OCI-LY3 (cell line): ENCODE measurements at regions not wholly inside any gene's neighbourhood (a gene's known extent, or its start where the extent isn't known, plus 50 kb on each side); places are given as distances from the start of the nearest gene placed in this dataset.

ENCODE experiments used
- H2AFZ ChIP-seq: fragments of 200-600, 300-600 bp; shearing (Covaris generic); 2 replicates; pipeline ENCODE4 v1.6.0; 2014; ENCODE audit warnings: antibody characterized with exemption, low read depth, low read length
- H3K27ac ChIP-seq: fragments of 200-600, 300-600 bp; sonication (generic); 2 replicates; pipeline ENCODE4 v1.5.1; 2014; ENCODE audit warnings: mild to moderate bottlenecking, low read length, moderate library complexity, mixed read lengths
- H3K27me3 ChIP-seq: fragments of 200-600, 300-600 bp; sonication (generic); 2 replicates; pipeline ENCODE4 v1.6.1; 2014; ENCODE audit warnings: low read depth, low read length, mixed read lengths
- H3K36me3 ChIP-seq: fragments of 200-600, 300-600 bp; sonication (generic); replicated peaks from 2 replicates; pipeline ENCODE3; 2014; ENCODE audit warnings: low read depth, low read length, mixed read lengths
- H3K4me1 ChIP-seq: fragments of 300-600, 200-600 bp; sonication (generic); 2 replicates; pipeline ENCODE4 v1.6.1; 2014; ENCODE audit warnings: low read length, mixed read lengths
- H3K4me2 ChIP-seq: fragments of 200-600, 300-600 bp; sonication (generic); 2 replicates; pipeline ENCODE4 v1.6.1; 2014; ENCODE audit warnings: low read length, mixed read lengths
- H3K4me3 ChIP-seq: fragments of 300-600, 200-600 bp; sonication (generic); 2 replicates; pipeline ENCODE4 v1.5.1; 2014; ENCODE audit warnings: antibody characterized with exemption, mild to moderate bottlenecking, low read length, moderate library complexity
- H3K79me2 ChIP-seq: fragments of 300-600, 200-600 bp; shearing (Covaris generic); 2 replicates; pipeline ENCODE4 v1.6.1; 2014; ENCODE audit warnings: mild to moderate bottlenecking, low read length, mixed read lengths
- H3K9ac ChIP-seq: fragments of 300-600, 200-600 bp; shearing (Covaris generic); 2 replicates; pipeline ENCODE4 v1.6.0; 2014; ENCODE audit warnings: mild to moderate bottlenecking, low read length, moderate library complexity
- H3K9me3 ChIP-seq: fragments of 200-600, 300-600 bp; shearing (Covaris generic); 2 replicates; pipeline ENCODE4 v1.6.1; 2014; ENCODE audit warnings: low read length, mixed read lengths; ENCODE audit not compliant: insufficient read depth
- H4K20me1 ChIP-seq: fragments of 200-600, 300-600 bp; sonication (generic); 2 replicates; pipeline ENCODE4 v1.6.1; 2016; ENCODE audit warnings: low read length, mixed read lengths; ENCODE audit not compliant: insufficient read depth
- CTCF ChIP-seq: fragments of 200-600, 300-600 bp; sonication (generic); IDR thresholded peaks from 2 replicates; pipeline ENCODE4 v1.5.1; 2014; ENCODE audit warnings: antibody characterized with exemption, low read length, low read depth
- EZH2phosphoT487 ChIP-seq: fragments of 200-600 bp; shearing (Covaris generic); IDR thresholded peaks from 2 replicates; pipeline ENCODE4 v1.6.1; 2018; ENCODE audit warnings: antibody characterized with exemption, mixed run types, low read depth

- Histone ChIP-seq H3K9ac (no peak overlapping the region), H3K9me3 (no peaks in the 10 kb centered on the region), H3K79me2 (no peaks in the 10 kb centered on the region), H2AFZ (no peak overlapping the region), H3K36me3 (no peaks in the 10 kb centered on the region), H3K4me1 (no peaks in the 10 kb centered on the region), H3K4me2 (no peak overlapping the region), H3K27ac (no peak overlapping the region), H4K20me1 (no peaks in the 10 kb centered on the region), H3K4me3 (no peak overlapping the region), H3K27me3 (no peaks in the 10 kb centered on the region)
- TF ChIP-seq EZH2phosphoT487, result no peak
- TF ChIP-seq CTCF, result no peak
Measured at GRCh38 chr5:89756955-89757354, 652.6 kb downstream of the CETN3 start.

- no peaks in the 10 kb centered on the region for H3K36me3 ChIP-seq
- no peaks in the 10 kb centered on the region for H3K4me1 ChIP-seq
- no peaks in the 10 kb centered on the region for H4K20me1 ChIP-seq
- H3K9me3 ChIP-seq, result no peaks in the 10 kb centered on the region
- H3K4me3 ChIP-seq, result no peak overlapping the region
- no peaks in the 10 kb centered on the region for H3K79me2 ChIP-seq
- no peak overlapping the region for H3K4me2 ChIP-seq
- H3K27ac ChIP-seq, result no peak overlapping the region
- TF ChIP-seq EZH2phosphoT487, result no peak
- no peaks in the 10 kb centered on the region for H3K27me3 ChIP-seq
- no peak overlapping the region for H2AFZ ChIP-seq
- H3K9ac ChIP-seq, result no peak overlapping the region
Measured at GRCh38 chr5:89755024-89755423, 654.5 kb downstream of the CETN3 start.

DNA sequence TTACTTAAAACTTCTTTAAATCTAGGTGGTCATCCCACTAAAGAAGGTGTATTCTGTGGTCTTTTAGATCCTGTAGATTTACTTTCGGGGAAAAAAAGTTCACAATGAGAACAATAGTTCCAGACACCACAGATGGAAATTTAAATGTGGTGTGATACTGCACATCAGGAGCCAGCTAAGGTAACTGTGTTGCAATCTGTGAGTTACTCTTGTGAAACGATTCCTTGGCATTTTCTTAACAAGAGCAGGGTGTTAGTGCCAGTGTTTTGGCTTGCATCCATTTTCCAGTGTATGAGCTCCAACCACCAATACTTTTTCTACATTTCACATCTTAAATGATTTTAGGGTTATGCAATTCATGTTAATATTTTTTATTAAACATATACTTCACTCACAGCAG lies 674.5 kb downstream of the CETN3 start:
- TF ChIP-seq CTCF (no peak), EZH2phosphoT487 (no peak)
- H3K4me2 ChIP-seq, result no peak overlapping the region
- no peaks in the 10 kb centered on the region for H3K27me3 ChIP-seq
- H2AFZ ChIP-seq, result no peak overlapping the region
- H3K9me3 ChIP-seq, result no peaks in the 10 kb centered on the region
- peaks cover 16% of the 10 kb centered on the region for H3K4me1 ChIP-seq
- H3K4me3 ChIP-seq, result no peak overlapping the region
- H3K9ac ChIP-seq, result no peak overlapping the region
- H4K20me1 ChIP-seq, result no peaks in the 10 kb centered on the region
- H3K79me2 ChIP-seq, result no peaks in the 10 kb centered on the region
- H3K27ac ChIP-seq, result no peak overlapping the region
- no peaks in the 10 kb centered on the region for H3K36me3 ChIP-seq

DNA sequence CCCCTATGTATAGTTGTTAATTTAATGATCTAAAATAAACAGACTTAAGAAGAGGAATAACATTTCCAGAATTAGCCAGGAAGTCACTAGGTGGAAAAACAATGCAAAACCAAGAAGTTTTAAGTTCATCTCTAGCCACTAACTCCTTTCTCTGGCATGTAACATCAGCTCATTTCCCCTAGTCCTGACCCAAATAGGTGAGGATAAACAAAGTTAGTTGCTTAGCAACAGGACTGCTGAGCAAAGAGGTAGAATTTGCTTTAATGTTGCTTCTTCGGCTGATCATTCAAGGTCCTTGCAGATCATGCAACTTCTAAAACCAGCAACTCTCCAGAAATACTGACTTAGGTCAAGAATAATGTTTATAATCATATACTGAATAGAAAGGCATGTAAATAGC lies 675.8 kb downstream of the CETN3 start:
- no peaks in the 10 kb centered on the region for H3K27me3 ChIP-seq

More for the DNA sequence above, 675.8 kb downstream of the CETN3 start:
- Histone ChIP-seq H3K79me2 (no peaks in the 10 kb centered on the region), H3K4me1 (peaks cover 12% of the 10 kb centered on the region), H4K20me1 (no peaks in the 10 kb centered on the region), H3K4me2 (no peak overlapping the region), H3K9ac (no peak overlapping the region), H3K9me3 (no peaks in the 10 kb centered on the region), H3K4me3 (no peak overlapping the region), H2AFZ (no peak overlapping the region), H3K36me3 (no peaks in the 10 kb centered on the region), H3K27ac (no peak overlapping the region)
- no peak for TF ChIP-seq CTCF
- no peak for TF ChIP-seq EZH2phosphoT487
